ENCODE measurements at regions not wholly inside any gene's neighbourhood (a gene's known extent, or its start where the extent isn't known, plus 50 kb on each side); places are given as distances from the start of the nearest gene placed in this dataset.

GRCh38 chr17:55659661-55660060 lies 63.0 kb downstream of the TMEM100 start:
- TF ChIP-seq POLR2A (IDR thresholded peaks at IDR 0.05): no peak
- TF ChIP-seq CTCF (IDR thresholded peaks at IDR 0.05): no peak
- no peak for TF ChIP-seq EP300 (IDR thresholded peaks at IDR 0.05)
